Activated naive CD4-positive, alpha-beta T cell treated with Interleukin-2 at 50 U/mL for 16 hours (primary cell): ENCODE measurements at regions not wholly inside any gene's neighbourhood (a gene's known extent, or its start where the extent isn't known, plus 50 kb on each side); places are given as distances from the start of the nearest gene placed in this dataset.
"Not testable (repeated sequence)": the region's sequence is repeated elsewhere in the genome, so short reads cannot be mapped to it uniquely, and the experiment has no call there.

Experiments used
- DNase-seq: peaks from one replicate; pipeline ENCODE4 v3.0.0-alpha.2; 2020

- no peak for DNase-seq
Measured at GRCh38 chr2:22442051-22442450, 942.9 kb upstream of the KLHL29 start.

GRCh38 chr2:22444281-22444680 is 940.7 kb upstream of the KLHL29 start:
- DNase-seq: no peak

GRCh38 chr2:22449696-22450095 is 935.3 kb upstream of the KLHL29 start:
- DNase-seq: no peak

- DNase-seq: no peak
Measured at GRCh38 chr2:22450831-22451230, 934.1 kb upstream of the KLHL29 start.

- DNase-seq: no peak
Measured at GRCh38 chr2:22454826-22455485, 930.0 kb upstream of the KLHL29 start.

GRCh38 chr2:22458440-22458839 is 926.5 kb upstream of the KLHL29 start:
- DNase-seq: no peak

- DNase-seq: not testable (repeated sequence)
Measured at GRCh38 chr2:22475103-22475502, 909.9 kb upstream of the KLHL29 start.

GRCh38 chr2:22478329-22478728 is 906.6 kb upstream of the KLHL29 start:
- DNase-seq: no peak

- DNase-seq: no peak
Measured at GRCh38 chr2:22481486-22482259, 903.3 kb upstream of the KLHL29 start.

- DNase-seq: no peak
Measured at GRCh38 chr2:22483036-22483435, 901.9 kb upstream of the KLHL29 start.

- no peak for DNase-seq
Measured at GRCh38 chr2:22485486-22485885, 899.5 kb upstream of the KLHL29 start.

GRCh38 chr2:22486343-22486742 is 898.6 kb upstream of the KLHL29 start:
- no peak for DNase-seq

GRCh38 chr2:22487036-22487435 is 897.9 kb upstream of the KLHL29 start:
- DNase-seq: no peak

- no peak for DNase-seq
Measured at GRCh38 chr2:22487541-22487940, 897.4 kb upstream of the KLHL29 start.

- DNase-seq: no peak
Measured at GRCh38 chr2:22491442-22491841, 893.5 kb upstream of the KLHL29 start.

GRCh38 chr2:22494156-22494555 is 890.8 kb upstream of the KLHL29 start:
- DNase-seq: no peak

- no peak for DNase-seq
Measured at GRCh38 chr2:22497064-22497463, 887.9 kb upstream of the KLHL29 start.

GRCh38 chr2:22497789-22498188 is 887.2 kb upstream of the KLHL29 start:
- no peak for DNase-seq

GRCh38 chr2:22499082-22499839 is 885.7 kb upstream of the KLHL29 start:
- no peak for DNase-seq

- DNase-seq: no peak
Measured at GRCh38 chr2:22500555-22500935, 884.4 kb upstream of the KLHL29 start.

- no peak for DNase-seq
Measured at GRCh38 chr2:22501851-22502250, 883.1 kb upstream of the KLHL29 start.

- no peak for DNase-seq
Measured at GRCh38 chr2:22513563-22513962, 871.4 kb upstream of the KLHL29 start.

- DNase-seq: no peak
Measured at GRCh38 chr2:22517141-22517540, 867.8 kb upstream of the KLHL29 start.

GRCh38 chr2:22518641-22519040 is 866.3 kb upstream of the KLHL29 start:
- DNase-seq: no peak
